ENCODE measurements at regions not wholly inside any gene's neighbourhood (a gene's known extent, or its start where the extent isn't known, plus 50 kb on each side); places are given as distances from the start of the nearest gene placed in this dataset.

DNA sequence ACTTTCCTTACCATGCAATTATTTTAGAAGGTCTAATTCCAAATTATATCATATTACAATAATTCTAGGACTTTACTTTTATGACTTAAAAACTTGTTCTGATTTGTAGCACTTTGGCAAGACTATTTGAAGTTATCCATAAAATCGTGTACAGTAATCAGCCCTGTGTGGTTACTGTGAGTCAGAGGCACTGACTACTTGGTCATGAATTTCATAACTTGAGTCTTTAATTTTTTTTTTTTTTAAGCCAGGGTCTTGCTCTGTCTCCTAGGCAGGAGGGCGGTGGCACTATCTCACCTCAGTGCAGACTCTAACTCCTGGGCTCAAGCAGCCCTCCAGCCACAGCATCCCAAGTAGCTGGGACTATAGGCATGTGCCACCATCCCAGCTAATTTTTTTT lies 1319.2 kb upstream of the SLC10A2 start:
- ATAC-seq (no peak), DNase-seq (no peak)
- Histone ChIP-seq H3K9me3 (no peaks in the 10 kb centered on the region), H3K4me3 (no peak overlapping the region), H3K36me3 (ENCODE audit: low read depth) (no peaks in the 10 kb centered on the region), H3K4me1 (ENCODE audit: low read depth) (no peaks in the 10 kb centered on the region)
- intact Hi-C loops (cut with DNase I, micrococcal nuclease): no loop called here
- TF ChIP-seq, protein P1, sequence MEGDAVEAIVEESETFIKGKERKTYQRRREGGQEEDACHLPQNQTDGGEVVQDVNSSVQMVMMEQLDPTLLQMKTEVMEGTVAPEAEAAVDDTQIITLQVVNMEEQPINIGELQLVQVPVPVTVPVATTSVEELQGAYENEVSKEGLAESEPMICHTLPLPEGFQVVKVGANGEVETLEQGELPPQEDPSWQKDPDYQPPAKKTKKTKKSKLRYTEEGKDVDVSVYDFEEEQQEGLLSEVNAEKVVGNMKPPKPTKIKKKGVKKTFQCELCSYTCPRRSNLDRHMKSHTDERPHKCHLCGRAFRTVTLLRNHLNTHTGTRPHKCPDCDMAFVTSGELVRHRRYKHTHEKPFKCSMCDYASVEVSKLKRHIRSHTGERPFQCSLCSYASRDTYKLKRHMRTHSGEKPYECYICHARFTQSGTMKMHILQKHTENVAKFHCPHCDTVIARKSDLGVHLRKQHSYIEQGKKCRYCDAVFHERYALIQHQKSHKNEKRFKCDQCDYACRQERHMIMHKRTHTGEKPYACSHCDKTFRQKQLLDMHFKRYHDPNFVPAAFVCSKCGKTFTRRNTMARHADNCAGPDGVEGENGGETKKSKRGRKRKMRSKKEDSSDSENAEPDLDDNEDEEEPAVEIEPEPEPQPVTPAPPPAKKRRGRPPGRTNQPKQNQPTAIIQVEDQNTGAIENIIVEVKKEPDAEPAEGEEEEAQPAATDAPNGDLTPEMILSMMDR (IDR thresholded peaks at IDR 0.05): no peak

DNA sequence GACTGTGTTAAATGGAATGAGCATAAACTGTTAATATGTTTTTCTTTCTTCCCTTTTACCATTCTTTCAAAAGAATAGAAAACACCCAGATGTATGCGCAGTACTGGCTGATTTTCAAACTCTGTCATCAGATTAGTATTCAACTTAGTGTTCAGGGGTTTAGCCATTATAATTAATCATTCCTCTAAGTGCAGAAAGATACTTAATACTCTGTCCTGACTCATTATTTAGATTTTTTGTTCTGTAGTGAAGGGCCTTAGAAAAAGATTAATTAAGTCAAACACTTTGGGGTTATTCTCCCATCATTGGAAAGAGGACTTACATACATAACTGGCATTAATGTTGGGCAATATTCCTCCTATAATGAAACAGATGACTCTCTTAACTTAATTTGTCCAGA lies 1316.7 kb upstream of the SLC10A2 start:
- intact Hi-C loops (cut with DNase I, micrococcal nuclease): no loop called here
- DNase-seq (no peak), ATAC-seq (no peak)
- H3K4me1 ChIP-seq (ENCODE audit: low read depth): no peaks in the 10 kb centered on the region
- no peak overlapping the region for H3K4me3 ChIP-seq
- H3K9me3 ChIP-seq: no peaks in the 10 kb centered on the region
- TF ChIP-seq, protein P1 (IDR thresholded peaks at IDR 0.05): no peak
- H3K36me3 ChIP-seq (ENCODE audit: low read depth): no peaks in the 10 kb centered on the region

DNA sequence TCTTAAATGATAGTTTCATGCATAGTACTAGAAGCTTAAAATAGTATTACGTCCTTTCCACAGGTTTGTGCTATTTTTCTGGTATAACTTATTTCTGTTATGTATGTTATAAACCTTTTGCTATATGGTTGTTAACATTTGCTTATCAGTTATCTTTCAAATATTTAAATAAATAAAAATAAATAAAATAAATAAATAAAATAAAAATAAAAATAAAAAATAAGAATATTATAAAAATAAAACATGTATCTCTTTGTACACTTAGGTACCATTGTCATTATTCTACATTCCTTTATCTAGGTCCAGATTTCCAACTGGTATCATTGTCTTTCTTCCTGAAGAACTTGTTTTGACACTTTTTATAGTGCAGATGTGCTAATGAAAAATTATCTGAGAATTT lies 1310.4 kb upstream of the SLC10A2 start:
- ATAC-seq (no peak), DNase-seq (no peak)
- no peaks in the 10 kb centered on the region for H3K9me3 ChIP-seq
- H3K36me3 ChIP-seq (ENCODE audit: low read depth): no peaks in the 10 kb centered on the region
- H3K4me3 ChIP-seq: no peak overlapping the region
- intact Hi-C loops (cut with DNase I, micrococcal nuclease): no loop called here
- TF ChIP-seq, protein P1 (IDR thresholded peaks at IDR 0.05): no peak
- no peaks in the 10 kb centered on the region for H3K4me1 ChIP-seq (ENCODE audit: low read depth)

DNA sequence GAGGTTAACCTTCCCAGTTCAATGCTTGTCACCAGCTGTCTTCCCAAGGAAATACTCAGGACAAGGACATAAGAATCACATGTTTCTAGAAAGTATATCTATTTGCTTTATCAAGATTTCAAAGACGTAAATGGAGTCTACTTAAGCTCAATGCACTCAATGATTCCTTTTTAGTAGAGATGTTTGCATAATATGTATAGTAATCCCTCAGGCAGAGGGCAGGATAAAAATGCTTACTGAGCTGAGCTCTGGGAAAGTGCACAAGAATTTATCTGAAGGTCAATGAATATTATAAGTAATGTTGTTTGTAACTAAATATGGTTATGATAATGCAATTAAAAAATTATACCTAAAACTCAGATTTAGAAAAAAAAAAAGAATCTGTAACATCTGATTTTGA lies 1309.4 kb upstream of the SLC10A2 start:
- no peaks in the 10 kb centered on the region for H3K4me1 ChIP-seq (ENCODE audit: low read depth)
- no peaks in the 10 kb centered on the region for H3K36me3 ChIP-seq (ENCODE audit: low read depth)
- intact Hi-C loops (cut with DNase I, micrococcal nuclease): no loop called here
- H3K9me3 ChIP-seq: no peaks in the 10 kb centered on the region
- no peak for DNase-seq
- ATAC-seq: no peak
- no peak overlapping the region for H3K4me3 ChIP-seq
- TF ChIP-seq, protein P1 (IDR thresholded peaks at IDR 0.05): no peak

DNA sequence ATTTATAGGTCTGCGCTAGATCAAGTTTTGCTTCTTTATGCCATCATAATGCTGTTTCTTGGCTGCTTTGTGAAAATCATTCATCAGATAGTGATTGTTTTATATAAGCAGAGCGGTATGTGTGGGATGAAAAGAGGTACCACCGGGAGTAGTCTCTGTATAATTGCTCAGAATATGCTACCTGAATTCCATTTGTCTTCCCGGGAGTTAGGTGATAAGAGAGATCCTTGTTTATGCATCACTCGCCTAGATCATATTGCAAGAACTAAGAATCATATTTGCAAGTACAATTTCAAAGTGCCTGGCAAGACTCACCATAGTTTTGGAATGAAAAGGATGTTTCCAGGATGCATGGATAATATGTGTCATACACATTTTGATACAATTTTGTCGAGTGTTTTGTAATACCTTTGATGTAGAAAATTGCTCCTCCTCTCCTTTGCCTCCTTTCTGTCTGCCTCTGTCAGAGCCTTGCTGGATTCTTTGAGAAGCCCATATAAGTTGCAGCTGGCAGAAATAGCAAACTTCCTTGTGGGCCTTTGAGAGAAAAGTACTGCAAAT lies 1306.0 kb upstream of the SLC10A2 start:
- no peaks in the 10 kb centered on the region for H3K36me3 ChIP-seq (ENCODE audit: low read depth)
- no peak for DNase-seq
- H3K4me1 ChIP-seq (ENCODE audit: low read depth): no peaks in the 10 kb centered on the region
- H3K4me3 ChIP-seq: no peak overlapping the region
- no peak for ATAC-seq
- no peaks in the 10 kb centered on the region for H3K9me3 ChIP-seq
- intact Hi-C loops (cut with DNase I, micrococcal nuclease): no loop called here
- TF ChIP-seq, protein P1 (IDR thresholded peaks at IDR 0.05): no peak

DNA sequence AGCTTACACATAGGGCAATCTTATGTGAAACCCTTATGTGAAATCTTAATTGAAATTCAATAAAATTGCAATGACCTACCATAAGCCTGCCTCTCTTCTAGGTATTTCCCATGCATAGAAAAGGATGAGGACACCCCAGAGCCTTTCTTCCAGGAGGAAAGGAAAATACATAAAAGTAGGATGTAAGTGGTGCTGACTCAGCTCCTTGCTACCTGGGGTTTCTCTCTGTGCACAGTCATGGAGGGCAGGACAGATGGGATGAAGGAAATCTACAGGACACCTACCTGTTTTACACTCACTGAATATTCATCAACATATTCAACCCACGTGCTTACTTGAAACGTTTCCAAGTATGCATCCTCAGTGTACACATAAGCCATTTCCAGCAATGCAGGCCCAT lies 1299.2 kb upstream of the SLC10A2 start:
- TF ChIP-seq, protein P1 (IDR thresholded peaks at IDR 0.05): no peak
- H3K4me3 ChIP-seq: no peak overlapping the region
- DNase-seq: no peak
- no peaks in the 10 kb centered on the region for H3K4me1 ChIP-seq (ENCODE audit: low read depth)
- H3K36me3 ChIP-seq (ENCODE audit: low read depth): no peaks in the 10 kb centered on the region
- intact Hi-C loops (cut with DNase I, micrococcal nuclease): no loop called here
- no peaks in the 10 kb centered on the region for H3K9me3 ChIP-seq
- no peak for ATAC-seq
